IPS-18a (cell line): ENCODE measurements at regions not wholly inside any gene's neighbourhood (a gene's known extent, or its start where the extent isn't known, plus 50 kb on each side); places are given as distances from the start of the nearest gene placed in this dataset.

ENCODE experiments used
- H3K27ac ChIP-seq: one replicate; pipeline ENCODE4 v1.5.1; 2013; ENCODE audit warnings: low read length
- H3K27me3 ChIP-seq: one replicate; pipeline ENCODE4 v1.6.1; 2013; ENCODE audit warnings: mild to moderate bottlenecking, low read length; ENCODE audit not compliant: control insufficient read depth, insufficient read depth
- H3K36me3 ChIP-seq: one replicate; pipeline ENCODE4 v1.6.1; 2013; ENCODE audit warnings: low read depth, low read length; ENCODE audit not compliant: control insufficient read depth
- H3K4me1 ChIP-seq: one replicate; pipeline ENCODE4 v1.6.1; 2013; ENCODE audit warnings: low read depth, low read length; ENCODE audit not compliant: control insufficient read depth
- H3K4me3 ChIP-seq: one replicate; pipeline ENCODE4 v1.5.1; 2013; ENCODE audit warnings: low read length
- H3K9ac ChIP-seq: one replicate; pipeline ENCODE4 v1.6.1; 2013; ENCODE audit warnings: mild to moderate bottlenecking, low read length, moderate library complexity
- H3K9me3 ChIP-seq: one replicate; pipeline ENCODE4 v1.6.1; 2013; ENCODE audit warnings: low read depth, low read length; ENCODE audit not compliant: control insufficient read depth

DNA sequence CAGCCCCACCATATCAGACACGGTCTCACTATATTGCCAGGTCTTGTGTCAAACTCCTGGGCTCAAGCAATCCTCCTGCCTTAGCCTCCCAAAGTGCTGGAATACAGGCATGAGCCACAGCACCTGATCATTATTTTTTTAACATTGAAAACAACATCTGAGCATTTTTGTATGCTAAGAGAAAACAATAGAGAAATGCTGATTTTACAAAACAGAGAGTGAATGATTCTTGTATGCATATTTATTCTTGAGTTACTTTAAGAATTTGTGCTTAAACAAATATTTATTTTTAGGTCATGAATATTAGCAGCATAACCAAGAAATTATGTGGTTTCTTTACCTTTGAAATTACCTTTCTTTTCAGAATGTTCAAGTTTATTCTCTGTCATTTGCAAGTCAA lies 81.8 kb upstream of the KITLG start:
- H3K27me3 ChIP-seq: no peaks in the 10 kb centered on the region
- no peaks in the 10 kb centered on the region for H3K36me3 ChIP-seq
- H3K4me1 ChIP-seq: peaks cover 13% of the 10 kb centered on the region
- H3K27ac ChIP-seq: no peak overlapping the region
- H3K9me3 ChIP-seq: no peaks in the 10 kb centered on the region
- H3K4me3 ChIP-seq: no peak overlapping the region
- H3K9ac ChIP-seq: no peak overlapping the region

DNA sequence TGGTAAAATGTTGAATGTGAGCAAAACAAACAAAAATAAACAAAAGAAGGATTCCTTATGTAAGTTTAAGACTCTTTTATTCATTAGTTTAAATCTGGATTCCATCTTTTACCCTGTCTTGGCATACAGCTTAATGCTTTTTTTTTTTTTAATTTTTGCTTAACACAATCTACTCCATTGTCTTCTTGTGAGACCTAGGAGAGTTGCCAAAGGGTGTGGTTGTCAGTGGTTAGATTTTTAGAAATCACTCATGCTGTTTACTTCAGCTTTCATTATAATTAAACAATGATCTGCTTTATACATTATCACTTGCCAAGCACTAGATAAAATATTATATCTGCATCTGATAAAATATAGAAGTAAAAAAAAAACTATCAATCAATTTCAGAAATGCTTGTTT lies 77.7 kb upstream of the KITLG start:
- Histone ChIP-seq H3K9ac (no peak overlapping the region), H3K9me3 (no peaks in the 10 kb centered on the region), H3K27ac (no peak overlapping the region), H3K4me3 (no peak overlapping the region), H3K27me3 (no peaks in the 10 kb centered on the region), H3K4me1 (peaks cover 3% of the 10 kb centered on the region), H3K36me3 (no peaks in the 10 kb centered on the region)

DNA sequence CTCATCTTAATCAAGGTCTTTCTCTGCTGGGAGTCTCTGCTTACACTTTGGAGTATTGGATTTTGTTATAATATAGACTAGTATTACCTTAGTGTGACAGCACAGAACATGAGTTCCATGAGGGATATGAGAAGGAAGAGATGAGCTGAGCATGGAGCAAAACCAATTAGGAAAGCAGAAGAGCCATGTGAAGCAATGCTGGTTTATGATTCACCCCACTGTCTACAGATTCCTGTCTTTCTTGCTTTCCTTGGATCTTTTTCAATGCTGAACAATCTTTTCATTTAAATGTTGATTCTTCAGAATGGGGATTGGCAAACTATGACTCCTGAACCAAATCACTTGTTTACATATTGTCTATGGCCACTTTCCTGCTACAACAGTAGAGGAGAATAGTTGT lies 70.4 kb upstream of the KITLG start:
- Histone ChIP-seq H3K27me3 (no peaks in the 10 kb centered on the region), H3K4me3 (no peak overlapping the region), H3K9ac (no peak overlapping the region), H3K9me3 (no peaks in the 10 kb centered on the region), H3K36me3 (no peaks in the 10 kb centered on the region), H3K4me1 (no peaks in the 10 kb centered on the region), H3K27ac (no peak overlapping the region)

DNA sequence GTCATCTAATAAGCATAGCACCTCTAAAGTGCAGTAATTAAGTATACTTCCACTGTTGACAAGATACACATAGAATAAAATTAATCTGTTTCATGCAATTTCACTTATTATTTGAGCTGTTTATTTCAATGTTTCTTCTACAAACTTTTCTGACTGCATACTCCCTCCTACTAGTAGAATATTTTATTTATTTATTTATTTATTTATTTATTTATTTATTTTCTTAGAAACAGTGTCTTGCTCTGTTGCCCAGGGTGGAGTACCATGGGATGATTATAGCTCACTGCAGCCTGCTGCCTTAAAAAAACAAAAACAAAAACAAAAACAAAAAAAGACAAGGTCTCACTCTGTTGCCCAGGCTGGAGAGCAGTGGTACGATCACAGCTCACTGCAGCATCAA lies 68.4 kb upstream of the KITLG start:
- Histone ChIP-seq H3K9ac (no peak overlapping the region), H3K27me3 (no peaks in the 10 kb centered on the region), H3K36me3 (no peaks in the 10 kb centered on the region), H3K4me1 (no peaks in the 10 kb centered on the region), H3K9me3 (no peaks in the 10 kb centered on the region), H3K27ac (no peak overlapping the region), H3K4me3 (no peak overlapping the region)

DNA sequence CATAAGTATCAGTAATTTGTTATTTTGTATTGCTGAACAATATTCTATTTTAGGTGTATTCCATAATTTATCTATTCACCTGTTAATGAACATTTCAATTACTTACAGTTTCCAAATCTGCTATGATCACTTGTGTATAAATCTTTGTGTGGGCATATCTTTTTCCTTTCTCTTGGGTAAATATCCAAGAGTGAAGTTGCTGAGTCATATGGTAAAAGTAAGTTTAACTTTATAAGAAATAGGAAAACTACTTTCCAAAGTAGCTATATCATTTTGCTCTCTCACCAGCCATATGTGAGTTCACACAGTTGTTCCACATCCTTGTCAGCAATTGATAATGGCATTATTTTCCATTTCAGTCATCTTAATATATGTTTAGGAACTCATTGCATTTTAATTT lies 66.6 kb upstream of the KITLG start:
- H3K4me3 ChIP-seq: no peak overlapping the region
- H3K9ac ChIP-seq: no peak overlapping the region
- H3K27me3 ChIP-seq: no peaks in the 10 kb centered on the region
- no peaks in the 10 kb centered on the region for H3K9me3 ChIP-seq
- no peak overlapping the region for H3K27ac ChIP-seq
- H3K4me1 ChIP-seq: no peaks in the 10 kb centered on the region
- H3K36me3 ChIP-seq: no peaks in the 10 kb centered on the region

DNA sequence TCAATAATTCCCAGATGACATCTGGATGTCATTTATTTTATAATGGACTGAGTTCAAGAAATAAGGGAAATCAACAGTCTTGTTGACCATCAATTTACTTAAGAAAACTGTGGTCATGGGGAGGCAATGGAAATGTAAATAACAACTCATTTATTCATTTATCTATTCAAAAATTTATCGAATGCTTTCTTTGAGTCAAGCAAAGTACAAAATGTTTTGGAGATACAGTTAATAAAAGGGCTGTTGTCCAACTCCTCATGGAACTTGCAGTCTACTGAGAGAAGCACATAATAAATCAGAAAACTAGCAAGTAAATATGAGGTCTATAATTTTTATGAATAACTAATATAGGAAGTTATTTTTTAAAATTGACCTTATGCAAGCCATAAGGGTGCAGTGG lies 65.5 kb upstream of the KITLG start:
- Histone ChIP-seq H3K4me1 (no peaks in the 10 kb centered on the region), H3K9me3 (no peaks in the 10 kb centered on the region), H3K36me3 (no peaks in the 10 kb centered on the region), H3K27me3 (no peaks in the 10 kb centered on the region), H3K27ac (no peak overlapping the region), H3K4me3 (no peak overlapping the region), H3K9ac (no peak overlapping the region)

- no peaks in the 10 kb centered on the region for H3K36me3 ChIP-seq
- no peak overlapping the region for H3K9ac ChIP-seq
- H3K27me3 ChIP-seq: no peaks in the 10 kb centered on the region
- H3K4me3 ChIP-seq: no peak overlapping the region
- no peaks in the 10 kb centered on the region for H3K9me3 ChIP-seq
- H3K4me1 ChIP-seq: no peaks in the 10 kb centered on the region
- H3K27ac ChIP-seq: no peak overlapping the region
Measured at GRCh38 chr12:88644946-88645702, 64.9 kb upstream of the KITLG start.

DNA sequence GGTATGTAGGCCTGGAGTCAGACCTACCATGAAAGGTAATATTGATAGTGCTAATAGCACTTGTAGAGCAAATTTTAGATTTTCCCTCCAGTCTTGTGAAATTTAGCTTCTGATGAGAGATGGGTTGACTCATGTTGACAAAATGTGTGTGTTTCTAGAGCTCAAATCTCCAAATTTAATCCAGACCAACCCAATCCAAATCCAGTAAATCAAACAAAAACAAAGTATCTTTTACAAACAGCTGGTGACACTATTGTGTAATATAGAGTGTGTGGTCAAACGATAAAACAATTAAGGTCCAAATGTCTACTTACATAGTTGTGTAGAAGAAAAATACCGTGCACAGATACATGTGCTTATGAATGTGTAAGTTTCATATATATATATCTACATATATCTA lies 63.4 kb upstream of the KITLG start:
- H3K4me1 ChIP-seq: no peaks in the 10 kb centered on the region
- no peaks in the 10 kb centered on the region for H3K36me3 ChIP-seq
- no peaks in the 10 kb centered on the region for H3K27me3 ChIP-seq
- H3K4me3 ChIP-seq: no peak overlapping the region
- no peaks in the 10 kb centered on the region for H3K9me3 ChIP-seq
- no peak overlapping the region for H3K9ac ChIP-seq
- no peak overlapping the region for H3K27ac ChIP-seq

- Histone ChIP-seq H3K36me3 (no peaks in the 10 kb centered on the region), H3K4me1 (no peaks in the 10 kb centered on the region), H3K9ac (no peak overlapping the region), H3K9me3 (no peaks in the 10 kb centered on the region), H3K27ac (no peak overlapping the region), H3K27me3 (no peaks in the 10 kb centered on the region), H3K4me3 (no peak overlapping the region)
Measured at GRCh38 chr12:88642675-88643431, 62.6 kb upstream of the KITLG start.

GRCh38 chr12:88638966-88639760 lies 58.9 kb upstream of the KITLG start:
- H3K4me3 ChIP-seq: no peak overlapping the region
- H3K27ac ChIP-seq: no peak overlapping the region
- H3K36me3 ChIP-seq: no peaks in the 10 kb centered on the region
- no peaks in the 10 kb centered on the region for H3K4me1 ChIP-seq
- no peaks in the 10 kb centered on the region for H3K27me3 ChIP-seq
- H3K9ac ChIP-seq: no peak overlapping the region
- H3K9me3 ChIP-seq: no peaks in the 10 kb centered on the region

DNA sequence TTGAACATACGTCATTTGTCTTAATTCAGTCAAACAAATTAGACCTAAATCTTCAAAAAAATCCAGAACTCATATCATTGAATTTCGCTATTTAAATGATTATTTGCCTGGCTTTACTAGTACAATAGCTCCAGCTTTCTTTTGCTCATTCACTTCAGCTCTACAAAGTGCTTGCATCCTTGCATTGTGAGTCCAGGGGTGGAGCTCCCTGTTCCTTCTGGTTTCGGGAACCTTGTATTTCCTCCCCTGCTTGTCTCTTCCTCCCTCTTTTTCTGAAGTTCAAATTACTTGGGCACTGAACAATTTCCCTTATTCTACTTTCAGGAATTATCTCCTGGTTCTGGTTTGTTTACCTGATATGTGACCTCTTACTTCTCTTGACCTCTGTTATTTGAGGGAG lies 58.1 kb upstream of the KITLG start:
- no peaks in the 10 kb centered on the region for H3K9me3 ChIP-seq
- no peak overlapping the region for H3K9ac ChIP-seq
- H3K4me3 ChIP-seq: no peak overlapping the region
- no peaks in the 10 kb centered on the region for H3K36me3 ChIP-seq
- H3K4me1 ChIP-seq: no peaks in the 10 kb centered on the region
- no peak overlapping the region for H3K27ac ChIP-seq
- no peaks in the 10 kb centered on the region for H3K27me3 ChIP-seq
